Activated T-cell treated with anti-CD3 and anti-CD28 coated beads, Interleukin-2, amount 50 U/mL, for 72 hours (primary cell): ENCODE measurements at regions not wholly inside any gene's neighbourhood (a gene's known extent, or its start where the extent isn't known, plus 50 kb on each side); places are given as distances from the start of the nearest gene placed in this dataset.

Experiments used
- ATAC-seq, 2 donors: fragments of 150-1000 bp; cut with Tn5 transposase; replicated peaks in 1 of 2; 2 replicates each; pipeline ENCODE4 v1.10.0; 2021; ENCODE audit warnings: moderate library complexity in 2 of 2, mild to moderate bottlenecking in 1 of 2
- DNase-seq, 2 donors: peaks; one replicate each; pipeline ENCODE4 v3.0.0; 2021 to 2022; ENCODE audit warnings: mixed read lengths in 1 of 2
- H3K27ac Mint-ChIP-seq: one replicate; pipeline ENCODE4 v1.8.0; 2022; ENCODE audit warnings: mild to moderate bottlenecking, moderate library complexity, mixed read lengths
- H3K27me3 Mint-ChIP-seq: one replicate; pipeline ENCODE4 v1.8.0; 2022; ENCODE audit warnings: low read depth, mixed read lengths
- H3K36me3 Mint-ChIP-seq, 2 donors: one replicate each; pipeline ENCODE4 v1.8.0; 2022; ENCODE audit warnings: mixed read lengths in 2 of 2, mild to moderate bottlenecking in 1 of 2; ENCODE audit not compliant: insufficient read depth in 2 of 2
- H3K4me1 Mint-ChIP-seq: one replicate; pipeline ENCODE4 v1.8.0; 2022; ENCODE audit warnings: low read depth, mixed read lengths
- H3K4me3 Mint-ChIP-seq, 2 donors: one replicate each; pipeline ENCODE4 v1.8.0; 2022; ENCODE audit warnings: mild to moderate bottlenecking in 2 of 2, mixed read lengths in 2 of 2, moderate library complexity in 2 of 2
- H3K9me3 Mint-ChIP-seq, 2 donors: one replicate each; pipeline ENCODE4 v1.8.0; 2022; ENCODE audit warnings: mixed read lengths in 2 of 2

DNA sequence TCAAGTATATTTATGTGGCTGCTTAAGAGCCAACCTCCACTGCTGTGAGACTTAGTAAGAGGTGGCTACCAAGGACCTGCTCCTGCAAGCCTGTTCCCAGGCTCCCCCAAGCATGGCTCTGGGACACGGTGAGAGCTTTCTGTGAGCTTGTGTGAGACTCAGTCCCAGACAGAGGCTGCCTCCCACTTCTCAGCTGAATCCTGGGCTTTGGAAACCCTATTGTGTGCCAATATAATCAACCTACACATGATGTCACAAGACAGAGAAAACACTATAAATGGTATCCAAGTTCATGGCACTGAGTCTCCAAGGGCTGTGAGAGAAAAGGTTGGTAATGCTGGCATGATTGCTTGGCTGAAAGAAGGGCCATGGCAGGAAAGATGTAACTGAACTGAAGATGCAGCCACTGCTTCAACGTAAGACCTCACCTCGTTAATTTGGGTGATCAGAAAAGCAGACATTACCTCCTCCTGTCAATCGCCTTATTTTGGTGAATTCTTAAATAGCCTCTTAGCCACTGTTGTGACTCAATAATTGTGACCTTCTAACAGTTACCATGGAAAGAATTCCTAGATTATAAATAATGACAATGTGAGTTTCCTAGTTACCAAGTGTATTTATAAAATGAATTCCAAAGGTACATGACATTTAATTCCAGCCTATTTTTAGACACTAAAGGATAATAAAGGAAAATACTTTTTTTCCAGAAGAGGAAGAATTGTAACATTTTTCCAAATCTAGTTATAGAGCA lies 332.0 kb downstream of the IRS2 start:
- H3K27me3 Mint-ChIP-seq: peaks cover 11% of the 10 kb centered on the region
- no peak overlapping the region for H3K4me3 Mint-ChIP-seq
- H3K27ac Mint-ChIP-seq: no peak overlapping the region
- H3K4me1 Mint-ChIP-seq: no peaks in the 10 kb centered on the region
- peaks cover 0 to 4% of the 10 kb centered on the region in 2 donors for H3K9me3 Mint-ChIP-seq
- ATAC-seq (no peak), DNase-seq (no peak)
- no peaks in the 10 kb centered on the region for H3K36me3 Mint-ChIP-seq

DNA sequence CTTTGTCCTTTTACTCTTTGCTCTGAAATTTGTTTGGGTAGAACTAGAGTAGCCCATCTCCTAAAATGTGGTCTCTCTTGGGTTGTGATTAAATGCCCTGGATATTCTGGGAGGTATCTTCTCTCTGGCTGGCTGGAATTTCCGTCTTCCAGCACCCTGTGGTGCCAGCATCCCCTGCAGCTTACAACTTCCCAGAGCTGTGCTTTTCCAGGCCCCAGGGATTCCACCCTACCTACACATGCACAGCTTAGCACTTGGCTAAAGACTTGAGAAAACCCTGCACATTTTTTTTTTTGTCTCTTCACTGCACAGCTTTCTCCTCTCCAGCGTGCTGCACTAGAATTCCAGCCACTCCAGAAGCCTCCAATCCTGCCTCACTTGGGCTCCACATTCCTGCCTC lies 334.7 kb downstream of the IRS2 start:
- no peak for DNase-seq
- Mint-ChIP-seq H3K4me3 (no peak overlapping the region), H3K27me3 (peaks cover 15% of the 10 kb centered on the region), H3K9me3 (peaks cover 0 to 4% of the 10 kb centered on the region in 2 donors), H3K4me1 (no peaks in the 10 kb centered on the region), H3K36me3 (no peaks in the 10 kb centered on the region), H3K27ac (no peak overlapping the region)
- ATAC-seq: no peak

DNA sequence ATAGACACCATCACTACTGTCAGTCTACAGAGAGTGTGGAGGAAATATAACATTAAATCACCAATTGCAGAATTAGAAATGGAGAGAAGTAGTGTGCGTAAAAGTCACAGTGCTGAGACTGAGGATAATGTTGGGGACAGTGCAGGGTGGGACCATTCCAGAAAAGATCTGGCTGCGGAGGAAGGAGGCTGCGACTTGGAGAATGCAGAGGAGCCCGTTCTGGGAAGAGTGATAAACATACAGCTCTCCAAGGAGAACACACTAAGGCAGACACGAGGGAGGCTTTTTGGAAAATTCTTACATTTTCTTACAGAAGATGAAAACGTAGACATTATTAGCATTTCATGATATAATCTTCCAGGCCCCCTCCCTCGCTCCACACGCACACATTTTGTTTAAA lies 337.8 kb downstream of the IRS2 start:
- H3K36me3 Mint-ChIP-seq: peaks cover 0 to 3% of the 10 kb centered on the region in 2 donors

DNA sequence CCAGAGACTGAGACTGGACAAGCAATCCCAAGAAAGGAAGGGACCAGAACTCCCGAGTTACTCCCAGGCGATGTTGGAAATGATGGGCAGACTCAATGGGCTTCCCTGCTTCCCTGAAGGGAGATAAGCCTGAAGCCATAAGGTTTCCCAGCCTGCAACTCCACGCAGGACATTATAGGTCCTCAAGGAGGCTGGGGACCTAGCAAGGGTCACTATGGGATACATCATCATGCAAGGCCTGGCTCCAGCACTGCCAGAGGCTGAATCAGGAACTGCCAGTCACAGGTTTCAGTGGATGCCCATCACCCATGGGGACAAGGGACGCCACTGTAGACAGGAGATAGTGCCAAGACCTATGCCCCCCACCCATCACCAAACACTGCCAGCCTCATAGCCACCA lies 338.7 kb downstream of the IRS2 start:
- ATAC-seq (no peak), DNase-seq (no peak)
- H3K4me1 Mint-ChIP-seq: no peaks in the 10 kb centered on the region
- no peak overlapping the region for H3K27ac Mint-ChIP-seq
- H3K4me3 Mint-ChIP-seq: no peak overlapping the region
- H3K36me3 Mint-ChIP-seq: peaks cover 0 to 3% of the 10 kb centered on the region in 2 donors
- H3K27me3 Mint-ChIP-seq: peaks cover 11% of the 10 kb centered on the region
- peaks cover 4 to 10% of the 10 kb centered on the region in 2 donors for H3K9me3 Mint-ChIP-seq

More for the DNA sequence above, 337.8 kb downstream of the IRS2 start:
- no peak overlapping the region for H3K4me3 Mint-ChIP-seq
- H3K9me3 Mint-ChIP-seq: peaks cover 4 to 5% of the 10 kb centered on the region in 2 donors
- peaks cover 11% of the 10 kb centered on the region for H3K27me3 Mint-ChIP-seq
- no peaks in the 10 kb centered on the region for H3K4me1 Mint-ChIP-seq
- no peak overlapping the region for H3K27ac Mint-ChIP-seq
- DNase-seq (no peak), ATAC-seq (no peak)

DNA sequence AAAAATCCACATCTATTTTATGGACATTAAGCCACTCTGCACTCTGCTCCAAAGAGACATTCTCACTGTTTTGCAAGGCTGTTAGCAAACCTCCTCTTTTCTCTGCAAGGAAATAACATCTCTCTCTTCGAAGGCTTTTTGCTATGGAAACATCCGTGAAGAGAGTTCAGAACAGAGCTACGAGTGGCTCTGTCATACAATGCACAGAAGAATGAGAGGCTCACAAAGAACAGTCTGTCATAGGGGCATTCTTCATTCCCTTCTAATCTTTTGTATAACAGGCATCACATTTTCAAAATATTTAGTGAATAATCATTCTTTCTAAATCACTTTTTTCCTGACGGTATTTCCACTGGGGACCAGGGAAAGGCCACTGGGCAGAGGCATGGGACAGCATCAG lies 346.1 kb downstream of the IRS2 start:
- Mint-ChIP-seq H3K4me1 (no peaks in the 10 kb centered on the region), H3K4me3 (no peak overlapping the region), H3K27me3 (peaks cover 5% of the 10 kb centered on the region), H3K36me3 (peaks cover 0 to 3% of the 10 kb centered on the region in 2 donors), H3K27ac (no peak overlapping the region), H3K9me3 (peaks cover 3 to 11% of the 10 kb centered on the region in 2 donors)
- no peak for DNase-seq
- no peak for ATAC-seq

GRCh38 chr13:109439813-109440212 lies 346.6 kb downstream of the IRS2 start:
- H3K36me3 Mint-ChIP-seq: peaks cover 0 to 3% of the 10 kb centered on the region in 2 donors
- H3K27ac Mint-ChIP-seq: no peak overlapping the region
- H3K4me1 Mint-ChIP-seq: no peaks in the 10 kb centered on the region
- H3K4me3 Mint-ChIP-seq: no peak overlapping the region
- peaks cover 3 to 10% of the 10 kb centered on the region in 2 donors for H3K9me3 Mint-ChIP-seq
- ATAC-seq: no peak
- DNase-seq: no peak
- peaks cover 5% of the 10 kb centered on the region for H3K27me3 Mint-ChIP-seq

GRCh38 chr13:109436841-109437240 lies 349.5 kb downstream of the IRS2 start:
- no peak overlapping the region for H3K27ac Mint-ChIP-seq
- no peak overlapping the region for H3K4me3 Mint-ChIP-seq
- no peak for ATAC-seq
- H3K4me1 Mint-ChIP-seq: no peaks in the 10 kb centered on the region
- H3K9me3 Mint-ChIP-seq: peaks cover 2 to 6% of the 10 kb centered on the region in 2 donors
- no peak for DNase-seq
- H3K36me3 Mint-ChIP-seq: peaks cover 0 to 3% of the 10 kb centered on the region in 2 donors
- no peaks in the 10 kb centered on the region for H3K27me3 Mint-ChIP-seq

DNA sequence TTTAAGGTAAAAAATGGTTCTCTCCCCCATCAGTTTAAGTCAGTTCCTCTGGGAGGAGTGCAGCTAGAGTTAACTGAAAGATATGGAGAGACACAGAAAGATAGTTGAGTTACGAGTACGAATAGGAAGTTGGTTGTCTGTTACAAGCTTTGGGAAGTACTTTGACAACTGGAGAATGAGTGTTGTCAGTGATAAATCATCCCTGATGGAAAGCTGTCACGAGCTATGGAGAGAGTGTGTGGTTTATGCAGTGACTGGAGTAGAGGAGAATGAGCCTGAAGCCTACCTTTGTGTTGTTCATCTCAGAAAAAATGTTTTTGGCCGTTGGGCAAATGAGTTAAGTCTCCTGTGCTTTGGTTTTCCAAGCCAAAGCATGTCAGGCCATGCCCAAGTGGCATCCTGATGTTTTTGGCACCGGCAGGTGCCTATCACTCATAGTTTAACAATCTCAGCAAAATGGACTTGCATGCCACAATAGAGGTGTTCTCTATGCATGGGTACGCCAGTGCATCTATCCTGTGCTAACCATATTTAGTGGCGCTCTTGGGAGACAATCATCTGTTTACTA lies 350.2 kb downstream of the IRS2 start:
- no peak for ATAC-seq
- Mint-ChIP-seq H3K36me3 (peaks cover 0 to 3% of the 10 kb centered on the region in 2 donors), H3K4me1 (no peaks in the 10 kb centered on the region), H3K9me3 (peaks cover 2 to 6% of the 10 kb centered on the region in 2 donors), H3K27ac (no peak overlapping the region), H3K4me3 (no peak overlapping the region), H3K27me3 (no peaks in the 10 kb centered on the region)
- no peak for DNase-seq

DNA sequence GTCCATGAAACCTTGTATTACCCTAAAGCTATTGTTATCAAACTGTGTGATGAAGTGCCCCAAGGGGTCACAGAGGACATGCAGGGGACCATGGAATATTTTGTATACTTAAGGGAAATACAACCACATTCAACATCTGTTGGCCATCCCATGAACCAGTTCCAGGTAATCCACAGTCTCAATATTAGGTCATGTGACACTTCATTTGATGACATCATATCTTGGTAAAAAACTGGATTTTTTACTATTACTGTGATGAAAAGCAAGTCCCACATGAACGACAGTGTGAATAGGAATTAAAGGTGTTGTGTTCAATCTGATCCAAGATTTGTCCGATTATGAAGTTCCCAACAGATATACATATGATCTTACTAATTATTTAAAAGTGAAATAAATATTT lies 355.2 kb downstream of the IRS2 start:
- H3K4me3 Mint-ChIP-seq: no peak overlapping the region
- peaks cover 10% of the 10 kb centered on the region for H3K4me1 Mint-ChIP-seq
- ATAC-seq (no peak), DNase-seq (no peak)
- peaks cover 7 to 16% of the 10 kb centered on the region in 2 donors for H3K9me3 Mint-ChIP-seq
- peaks cover 2 to 8% of the 10 kb centered on the region in 2 donors for H3K36me3 Mint-ChIP-seq
- no peak overlapping the region for H3K27ac Mint-ChIP-seq
- peaks cover 7% of the 10 kb centered on the region for H3K27me3 Mint-ChIP-seq

DNA sequence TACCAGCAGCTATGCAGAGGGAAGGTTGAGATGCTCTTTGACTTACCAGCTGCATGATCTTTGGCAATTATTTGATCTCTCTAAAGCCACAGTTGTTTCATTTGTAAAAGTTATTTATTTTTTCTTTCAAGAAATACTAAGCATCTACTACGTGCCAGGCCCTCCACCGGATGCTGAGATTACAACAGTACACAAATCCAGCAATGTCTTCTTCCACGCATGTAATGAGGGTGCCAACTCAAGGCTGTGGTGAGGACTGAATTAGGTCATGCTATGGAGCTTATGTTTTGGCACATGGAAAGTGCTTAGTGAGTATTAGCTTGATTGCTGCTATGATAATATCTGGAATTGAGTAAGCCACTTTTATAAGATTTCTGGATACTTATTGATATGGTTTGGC lies 358.2 kb downstream of the IRS2 start:
- peaks cover 7 to 11% of the 10 kb centered on the region in 2 donors for H3K9me3 Mint-ChIP-seq
- no peak for DNase-seq
- H3K4me3 Mint-ChIP-seq: no peak overlapping the region
- peaks cover 10% of the 10 kb centered on the region for H3K4me1 Mint-ChIP-seq
- H3K27ac Mint-ChIP-seq: no peak overlapping the region
- ATAC-seq: no peak
- H3K27me3 Mint-ChIP-seq: peaks cover 7% of the 10 kb centered on the region
- H3K36me3 Mint-ChIP-seq: peaks cover 2 to 5% of the 10 kb centered on the region in 2 donors

DNA sequence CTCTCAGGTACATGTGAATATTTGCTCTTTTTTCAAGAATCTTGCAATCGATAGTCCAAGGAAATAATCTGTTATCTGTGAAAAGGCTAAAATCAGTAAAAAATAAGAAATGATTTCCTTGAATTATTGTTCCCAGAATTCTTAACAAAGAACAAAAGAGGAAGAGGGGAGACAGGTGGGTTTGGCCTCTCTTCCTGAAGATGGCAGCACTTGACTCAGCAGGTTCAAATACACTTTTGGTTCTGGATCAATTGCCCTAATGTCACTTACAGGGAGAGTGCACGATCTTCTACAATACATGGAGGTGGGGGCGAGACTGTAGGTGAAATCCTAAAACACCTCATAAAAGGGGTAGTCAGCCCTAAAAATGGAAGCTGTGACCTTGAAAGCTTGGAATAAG lies 358.7 kb downstream of the IRS2 start:
- ATAC-seq: no peak

DNA sequence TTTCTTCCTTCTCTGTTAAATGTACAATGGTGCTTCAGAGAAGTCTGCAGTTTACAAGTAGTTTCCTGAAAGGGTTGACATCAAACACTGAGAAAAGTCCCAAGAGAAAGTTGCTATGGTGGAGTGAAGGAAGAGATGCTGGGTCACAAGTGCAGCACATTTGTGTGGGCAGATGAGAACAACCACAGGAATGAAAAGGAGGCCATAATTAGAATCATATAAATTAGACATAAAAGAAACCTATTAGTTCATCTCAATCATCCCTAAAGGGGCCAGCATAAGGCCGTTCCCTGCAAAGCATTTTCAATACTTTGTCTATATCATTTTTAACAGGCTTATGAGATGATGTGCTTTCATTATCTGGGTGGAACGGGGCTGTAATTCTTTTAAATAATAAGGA lies 359.2 kb downstream of the IRS2 start:
- H3K27me3 Mint-ChIP-seq: peaks cover 7% of the 10 kb centered on the region
- ATAC-seq: no peak
- H3K4me1 Mint-ChIP-seq: peaks cover 10% of the 10 kb centered on the region
- no peak overlapping the region for H3K27ac Mint-ChIP-seq
- peaks cover 7 to 10% of the 10 kb centered on the region in 2 donors for H3K9me3 Mint-ChIP-seq
- peaks cover 2 to 5% of the 10 kb centered on the region in 2 donors for H3K36me3 Mint-ChIP-seq
- no peak for DNase-seq
- H3K4me3 Mint-ChIP-seq: no peak overlapping the region

More for the DNA sequence above, 358.7 kb downstream of the IRS2 start:
- Mint-ChIP-seq H3K27me3 (peaks cover 7% of the 10 kb centered on the region), H3K9me3 (peaks cover 7 to 10% of the 10 kb centered on the region in 2 donors), H3K4me3 (no peak overlapping the region), H3K27ac (no peak overlapping the region), H3K36me3 (peaks cover 2 to 5% of the 10 kb centered on the region in 2 donors), H3K4me1 (peaks cover 10% of the 10 kb centered on the region)
- DNase-seq: no peak

- peaks cover 7% of the 10 kb centered on the region for H3K27me3 Mint-ChIP-seq
- no peak for DNase-seq
- peaks cover 10% of the 10 kb centered on the region for H3K4me1 Mint-ChIP-seq
- H3K36me3 Mint-ChIP-seq: peaks cover 2 to 5% of the 10 kb centered on the region in 2 donors
- H3K27ac Mint-ChIP-seq: no peak overlapping the region
- ATAC-seq: no peak
- H3K4me3 Mint-ChIP-seq: no peak overlapping the region
- peaks cover 7 to 10% of the 10 kb centered on the region in 2 donors for H3K9me3 Mint-ChIP-seq
These were observed 359.7 kb downstream of the IRS2 start for GRCh38 chr13:109426690-109426990.
